Panc1 (cell line): ENCODE measurements at regions not wholly inside any gene's neighbourhood (a gene's known extent, or its start where the extent isn't known, plus 50 kb on each side); places are given as distances from the start of the nearest gene placed in this dataset.
"Not testable (repeated sequence)": the region's sequence is repeated elsewhere in the genome, so short reads cannot be mapped to it uniquely, and the experiment has no call there.

ENCODE experiments used
- ATAC-seq: fragments of 200-7000 bp; cut with Tn5 transposase; 2 replicates; pipeline ENCODE4 v1.9.1; 2020; ENCODE audit warnings: mild to moderate bottlenecking, moderate library complexity
- BruUV-seq: library from RNA; stranded (reverse); fragments of 400-500 nt; replicated peaks from 2 replicates; lab custom pipeline; 2021; lab: Mats Ljungman, UMichigan
- CTCF ChIA-PET: fragments of 300-600 bp; sonication (Branson Sonifier 250); formaldehyde crosslinking; loops from one replicate; lab custom pipeline; 2022; ENCODE audit warnings: antibody characterized with exemption; lab: Charles Lee
- POLR2A ChIA-PET: fragments of 300-600 bp; sonication (Branson Sonifier 250); formaldehyde crosslinking; loops from one replicate; lab custom pipeline; 2022; ENCODE audit warnings: antibody characterized with exemption; lab: Charles Lee
- DNase-seq: peaks from one replicate; pipeline ENCODE4 v3.0.0-alpha.2; 2010; ENCODE audit warnings: low read depth, low spot score
- H3K27ac ChIP-seq: 2 replicates; pipeline ENCODE4 v1.5.1; 2011; ENCODE audit warnings: mild to moderate bottlenecking, low read length, inconsistent platforms
- H3K27me3 ChIP-seq: fragments of 200-500 bp; sonication (Bioruptor generic); 2 replicates; pipeline ENCODE4 v1.6.0; 2014; ENCODE audit warnings: low read length, inconsistent platforms; ENCODE audit not compliant: control insufficient read depth, insufficient read depth
- H3K36me3 ChIP-seq: fragments of 200-500 bp; sonication (Bioruptor generic); 2 replicates; pipeline ENCODE4 v1.5.1; 2014; ENCODE audit warnings: inconsistent platforms, mild to moderate bottlenecking, low read length, moderate library complexity; ENCODE audit not compliant: control insufficient read depth, insufficient read depth
- H3K4me1 ChIP-seq: 2 replicates; pipeline ENCODE4 v1.5.1; 2011; ENCODE audit warnings: inconsistent platforms, mild to moderate bottlenecking, low read length, moderate library complexity; ENCODE audit not compliant: control insufficient read depth, insufficient read depth
- H3K4me3 ChIP-seq, 2 experiments: 2 replicates each; pipeline ENCODE4 v1.5.1; 2011 to 2012; ENCODE audit warnings: low read depth in 2 of 2, low read length in 2 of 2, mild to moderate bottlenecking in 2 of 2, inconsistent platforms in 1 of 2, moderate library complexity in 1 of 2
- H3K9me3 ChIP-seq: fragments of 200-500 bp; sonication (Bioruptor generic); 2 replicates; pipeline ENCODE4 v1.5.1; 2014; ENCODE audit warnings: low read depth, mild to moderate bottlenecking, inconsistent platforms, low read length, moderate library complexity; ENCODE audit not compliant: control insufficient read depth, insufficient read depth
- CTCF ChIP-seq: fragments of 450-650 bp; IDR thresholded peaks from 2 replicates; pipeline ENCODE4 v1.5.1; 2017; ENCODE audit warnings: mild to moderate bottlenecking
- POLR2AphosphoS5 ChIP-seq: IDR thresholded peaks from 2 replicates; pipeline ENCODE4 v1.6.1; 2012; ENCODE audit warnings: mild to moderate bottlenecking, low read depth, low read length, moderate library complexity
- REST ChIP-seq, 2 experiments: IDR thresholded peaks; 2 replicates each; pipeline ENCODE4 v1.6.1; 2011 to 2012; ENCODE audit warnings: low read depth in 2 of 2, control low read depth in 1 of 2, low read length in 1 of 2, mild to moderate bottlenecking in 1 of 2, moderate library complexity in 1 of 2; ENCODE audit not compliant: insufficient read depth in 1 of 2
- SIN3A ChIP-seq: IDR thresholded peaks from 2 replicates; pipeline ENCODE4 v1.6.1; 2012; ENCODE audit warnings: low read depth, mild to moderate bottlenecking, low read length, moderate library complexity, borderline replicate concordance; ENCODE audit not compliant: insufficient read depth
- TCF7L2 ChIP-seq: IDR thresholded peaks from 2 replicates; pipeline ENCODE4 v1.6.1; 2011; ENCODE audit warnings: mild to moderate bottlenecking, low read depth, low read length, inconsistent platforms
- in situ Hi-C: cut with HindIII; loops from 2 replicates; pipeline ENCODE4 v1.10.0; 2016; ENCODE audit warnings: low sequenced_read_pairs, low pct_unique_long_range_greater_than_20kb
- intact Hi-C: fragments of 100-400 bp; cut with micrococcal nuclease; formaldehyde crosslinking; loops from one replicate; pipeline ENCODE4 v1.10.0; 2022; ENCODE audit not compliant: unreplicated experiment

GRCh38 chr7:115599184-115599583 is 431.4 kb downstream of the TFEC start:
- ATAC-seq, intact Hi-C loops, H3K4me1 ChIP-seq, H3K27me3 ChIP-seq, CTCF ChIA-PET, in situ Hi-C loops, H3K36me3 ChIP-seq, BruUV-seq, H3K27ac ChIP-seq, H3K9me3 ChIP-seq, H3K4me3 ChIP-seq, POLR2A ChIA-PET, DNase-seq: not testable (repeated sequence)

- BruUV-seq, H3K27me3 ChIP-seq, DNase-seq, H3K9me3 ChIP-seq, POLR2A ChIA-PET, in situ Hi-C loops, intact Hi-C loops, H3K27ac ChIP-seq, H3K36me3 ChIP-seq, CTCF ChIA-PET, H3K4me3 ChIP-seq, H3K4me1 ChIP-seq, ATAC-seq: not testable (repeated sequence)
These were observed 433.3 kb downstream of the TFEC start for GRCh38 chr7:115597220-115597619.

GRCh38 chr7:115593111-115593510 is 437.5 kb downstream of the TFEC start:
- H3K36me3 ChIP-seq, result no peaks in the 10 kb centered on the region
- H3K27me3 ChIP-seq, result no peaks in the 10 kb centered on the region
- no TSS peak for BruUV-seq
- H3K27ac ChIP-seq, result no peak overlapping the region
- DNase-seq (no peak), ATAC-seq (no peak)
- intact Hi-C loops (no loop called here), in situ Hi-C loops (no loop called here)
- POLR2A ChIA-PET, result no interaction called here
- CTCF ChIA-PET, result no interaction called here
- H3K9me3 ChIP-seq, result no peaks in the 10 kb centered on the region
- H3K4me1 ChIP-seq, result no peaks in the 10 kb centered on the region
- TF ChIP-seq REST (IDR thresholded peaks at IDR 0.05; ENCODE audit: insufficient read depth in 1 of 2, low read depth in 2 of 2, low read length in 1 of 2), result no peak
- no peak for TF ChIP-seq SIN3A
- TF ChIP-seq TCF7L2, result no peak
- TF ChIP-seq POLR2AphosphoS5, result no peak
- TF ChIP-seq CTCF, result no peak
- H3K4me3 ChIP-seq, result no peak overlapping the region
